Mammary epithelial cell (primary cell): ENCODE measurements at regions not wholly inside any gene's neighbourhood (a gene's known extent, or its start where the extent isn't known, plus 50 kb on each side); places are given as distances from the start of the nearest gene placed in this dataset.

Experiments used
- EZH2 ChIP-seq: IDR thresholded peaks from 2 replicates; pipeline ENCODE4 v1.6.1; 2012; ENCODE audit warnings: low read length, inconsistent platforms, borderline replicate concordance
- TF ChIP-seq, protein P1 (sequence below), 2 donors: IDR thresholded peaks in 1 of 2; conservative IDR thresholded peaks in 1 of 2; 2 replicates each; pipeline ENCODE4 v1.5.1; 2011 to 2012; ENCODE audit warnings: inconsistent platforms in 2 of 2, low read length in 2 of 2, mild to moderate bottlenecking in 2 of 2, control low read depth in 1 of 2, low read depth in 1 of 2; ENCODE audit not compliant: insufficient read depth in 1 of 2; ENCODE audit errors: extremely low read depth in 1 of 2

DNA sequence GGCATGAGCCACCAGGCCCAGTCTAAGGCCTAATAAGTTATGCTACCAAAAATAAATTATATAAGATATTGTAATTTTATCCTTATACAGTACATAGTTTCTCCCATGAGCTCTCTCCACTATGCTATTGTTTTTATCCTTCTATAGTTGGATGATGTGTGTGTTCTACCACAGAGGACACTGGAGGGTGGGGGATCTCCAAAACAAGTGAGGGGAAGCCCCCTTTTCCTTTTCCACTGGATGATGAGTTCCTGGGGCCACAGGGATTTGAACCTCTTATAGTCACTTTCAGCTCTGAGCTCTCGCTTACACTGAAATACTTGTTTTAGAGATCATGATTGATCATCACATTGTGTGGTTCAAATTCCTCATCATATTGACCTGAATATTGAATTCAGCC, 77.6 kb upstream of the VAV3 start:
- TF ChIP-seq, protein P1, sequence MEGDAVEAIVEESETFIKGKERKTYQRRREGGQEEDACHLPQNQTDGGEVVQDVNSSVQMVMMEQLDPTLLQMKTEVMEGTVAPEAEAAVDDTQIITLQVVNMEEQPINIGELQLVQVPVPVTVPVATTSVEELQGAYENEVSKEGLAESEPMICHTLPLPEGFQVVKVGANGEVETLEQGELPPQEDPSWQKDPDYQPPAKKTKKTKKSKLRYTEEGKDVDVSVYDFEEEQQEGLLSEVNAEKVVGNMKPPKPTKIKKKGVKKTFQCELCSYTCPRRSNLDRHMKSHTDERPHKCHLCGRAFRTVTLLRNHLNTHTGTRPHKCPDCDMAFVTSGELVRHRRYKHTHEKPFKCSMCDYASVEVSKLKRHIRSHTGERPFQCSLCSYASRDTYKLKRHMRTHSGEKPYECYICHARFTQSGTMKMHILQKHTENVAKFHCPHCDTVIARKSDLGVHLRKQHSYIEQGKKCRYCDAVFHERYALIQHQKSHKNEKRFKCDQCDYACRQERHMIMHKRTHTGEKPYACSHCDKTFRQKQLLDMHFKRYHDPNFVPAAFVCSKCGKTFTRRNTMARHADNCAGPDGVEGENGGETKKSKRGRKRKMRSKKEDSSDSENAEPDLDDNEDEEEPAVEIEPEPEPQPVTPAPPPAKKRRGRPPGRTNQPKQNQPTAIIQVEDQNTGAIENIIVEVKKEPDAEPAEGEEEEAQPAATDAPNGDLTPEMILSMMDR (conservative IDR thresholded peaks at IDR 0.05 in 1 of 2, IDR thresholded peaks at IDR 0.05 in 1 of 2; ENCODE audit: extremely low read depth in 1 of 2, insufficient read depth in 1 of 2, low read depth in 1 of 2, low read length in 2 of 2): no peak
- TF ChIP-seq EZH2: no peak
